SKM-1 (cell line): ENCODE measurements at regions not wholly inside any gene's neighbourhood (a gene's known extent, or its start where the extent isn't known, plus 50 kb on each side); places are given as distances from the start of the nearest gene placed in this dataset.
"Not testable (repeated sequence)": the region's sequence is repeated elsewhere in the genome, so short reads cannot be mapped to it uniquely, and the experiment has no call there.

Experiments used
- DNase-seq: peaks from one replicate; lab custom pipeline; 2025; ENCODE audit not compliant: unreplicated experiment; lab: John Stamatoyannopoulos, UW

GRCh38 chr6:56839533-56840183 lies 115.2 kb upstream of the BEND6 start:
- DNase-seq, result no peak

GRCh38 chr6:56838965-56839364 lies 115.9 kb upstream of the BEND6 start:
- DNase-seq, result no peak

GRCh38 chr6:56838016-56838555 lies 116.8 kb upstream of the BEND6 start:
- DNase-seq, result no peak

GRCh38 chr6:56837322-56837894 lies 117.5 kb upstream of the BEND6 start:
- DNase-seq, result no peak

- no peak for DNase-seq
These were observed 119.3 kb upstream of the BEND6 start for GRCh38 chr6:56835612-56836011.

- no peak for DNase-seq
These were observed 121.0 kb upstream of the BEND6 start for GRCh38 chr6:56833873-56834272.

- no peak for DNase-seq
These were observed 121.6 kb upstream of the BEND6 start for GRCh38 chr6:56833127-56833791.

GRCh38 chr6:56832225-56832624 lies 122.7 kb upstream of the BEND6 start:
- no peak for DNase-seq

GRCh38 chr6:56831334-56831733 lies 123.6 kb upstream of the BEND6 start:
- DNase-seq, result no peak

- no peak for DNase-seq
These were observed 126.8 kb upstream of the BEND6 start for GRCh38 chr6:56827908-56828649.

GRCh38 chr6:56824431-56824830 lies 130.5 kb upstream of the BEND6 start:
- DNase-seq, result not testable (repeated sequence)

- DNase-seq, result no peak
These were observed 133.9 kb upstream of the BEND6 start for GRCh38 chr6:56821005-56821432.

- DNase-seq, result no peak
These were observed 134.8 kb upstream of the BEND6 start for GRCh38 chr6:56820060-56820459.

GRCh38 chr6:56819604-56820003 lies 135.3 kb upstream of the BEND6 start:
- DNase-seq, result no peak

GRCh38 chr6:56816370-56816769 lies 138.5 kb upstream of the BEND6 start:
- DNase-seq, result no peak

- no peak for DNase-seq
These were observed 139.5 kb upstream of the BEND6 start for GRCh38 chr6:56815436-56815835.

- no peak for DNase-seq
These were observed 140.1 kb upstream of the BEND6 start for GRCh38 chr6:56814802-56815201.

- no peak for DNase-seq
These were observed 140.6 kb upstream of the BEND6 start for GRCh38 chr6:56814308-56814707.

GRCh38 chr6:56812851-56813250 lies 142.1 kb upstream of the BEND6 start:
- not testable (repeated sequence) for DNase-seq

GRCh38 chr6:56808871-56809359 lies 146.0 kb upstream of the BEND6 start:
- no peak for DNase-seq

- no peak for DNase-seq
These were observed 146.9 kb upstream of the BEND6 start for GRCh38 chr6:56807989-56808337.
